ENCODE measurements at regions not wholly inside any gene's neighbourhood (a gene's known extent, or its start where the extent isn't known, plus 50 kb on each side); places are given as distances from the start of the nearest gene placed in this dataset.

GRCh38 chr14:40394634-40395340 lies 962.6 kb upstream of the FBXO33 start:
- TF ChIP-seq CTCF (IDR thresholded peaks at IDR 0.05; ENCODE audit: insufficient read depth, low read depth, low read length, missing control alignments), result no peak
- H3K4me3 ChIP-seq (ENCODE audit: low read depth, low read length), result no peak overlapping the region
- DNase-seq (ENCODE audit: low read depth), result no peak

GRCh38 chr14:40393143-40393542 lies 960.9 kb upstream of the FBXO33 start:
- DNase-seq (ENCODE audit: low read depth), result no peak
- TF ChIP-seq CTCF (IDR thresholded peaks at IDR 0.05; ENCODE audit: insufficient read depth, low read depth, low read length, missing control alignments), result no peak
- no peak overlapping the region for H3K4me3 ChIP-seq (ENCODE audit: low read depth, low read length)

- no peak for DNase-seq (ENCODE audit: low read depth)
- no peak overlapping the region for H3K4me3 ChIP-seq (ENCODE audit: low read depth, low read length)
- TF ChIP-seq CTCF (IDR thresholded peaks at IDR 0.05; ENCODE audit: insufficient read depth, low read depth, low read length, missing control alignments), result no peak
Observed at GRCh38 chr14:40386433-40386832, 954.2 kb upstream of the FBXO33 start.

- no peak overlapping the region for H3K4me3 ChIP-seq (ENCODE audit: low read depth, low read length)
- DNase-seq (ENCODE audit: low read depth), result no peak
- no peak for TF ChIP-seq CTCF (IDR thresholded peaks at IDR 0.05; ENCODE audit: insufficient read depth, low read depth, low read length, missing control alignments)
Observed at GRCh38 chr14:40374221-40374620, 942.0 kb upstream of the FBXO33 start.

- TF ChIP-seq CTCF (IDR thresholded peaks at IDR 0.05; ENCODE audit: insufficient read depth, low read depth, low read length, missing control alignments), result no peak
- H3K4me3 ChIP-seq (ENCODE audit: low read depth, low read length), result no peak overlapping the region
- DNase-seq (ENCODE audit: low read depth), result no peak
Observed at GRCh38 chr14:40371011-40371410, 938.8 kb upstream of the FBXO33 start.

- no peak overlapping the region for H3K4me3 ChIP-seq (ENCODE audit: low read depth, low read length)
- TF ChIP-seq CTCF (IDR thresholded peaks at IDR 0.05; ENCODE audit: insufficient read depth, low read depth, low read length, missing control alignments), result no peak
- DNase-seq (ENCODE audit: low read depth), result no peak
Observed at GRCh38 chr14:40368314-40368713, 936.1 kb upstream of the FBXO33 start.

GRCh38 chr14:40367717-40368116 lies 935.5 kb upstream of the FBXO33 start:
- no peak for TF ChIP-seq CTCF (IDR thresholded peaks at IDR 0.05; ENCODE audit: insufficient read depth, low read depth, low read length, missing control alignments)
- DNase-seq (ENCODE audit: low read depth), result no peak
- H3K4me3 ChIP-seq (ENCODE audit: low read depth, low read length), result no peak overlapping the region

Measured in GM12865 (cell line).